SJCRH30 (cell line): ENCODE measurements at regions not wholly inside any gene's neighbourhood (a gene's known extent, or its start where the extent isn't known, plus 50 kb on each side); places are given as distances from the start of the nearest gene placed in this dataset.
A peak's percentile ranks its signal among the peaks of the same experiment; 100 is the strongest.

Experiments used
- DNase-seq, 2 experiments: peaks; one replicate each; pipeline ENCODE4 v3.0.0-alpha.2; 2015 to 2020
- H3K27ac ChIP-seq: fragments of 250-450 bp; sonication (Bioruptor Pico); 2 replicates; pipeline ENCODE4 v1.5.1; 2020; ENCODE audit warnings: mild to moderate bottlenecking, moderate library complexity
- H3K27me3 ChIP-seq: fragments of 250-450 bp; sonication (Bioruptor Pico); 2 replicates; pipeline ENCODE4 v1.5.1; 2020; ENCODE audit warnings: mild to moderate bottlenecking, moderate library complexity
- H3K36me3 ChIP-seq: fragments of 250-450 bp; sonication (Bioruptor Pico); 2 replicates; pipeline ENCODE4 v1.5.1; 2020; ENCODE audit warnings: mild to moderate bottlenecking, moderate library complexity
- H3K4me1 ChIP-seq: fragments of 250-450 bp; sonication (Bioruptor Pico); 2 replicates; pipeline ENCODE4 v1.5.1; 2020; ENCODE audit warnings: mild to moderate bottlenecking, moderate library complexity
- H3K4me3 ChIP-seq: fragments of 250-450 bp; sonication (Bioruptor Pico); 2 replicates; pipeline ENCODE4 v1.5.1; 2020; ENCODE audit warnings: mild to moderate bottlenecking, moderate library complexity
- H3K9me3 ChIP-seq: fragments of 250-450 bp; sonication (Bioruptor Pico); replicated peaks from 2 replicates; pipeline ENCODE4 v1.5.1; 2020; ENCODE audit warnings: mild to moderate bottlenecking, moderate library complexity

DNA sequence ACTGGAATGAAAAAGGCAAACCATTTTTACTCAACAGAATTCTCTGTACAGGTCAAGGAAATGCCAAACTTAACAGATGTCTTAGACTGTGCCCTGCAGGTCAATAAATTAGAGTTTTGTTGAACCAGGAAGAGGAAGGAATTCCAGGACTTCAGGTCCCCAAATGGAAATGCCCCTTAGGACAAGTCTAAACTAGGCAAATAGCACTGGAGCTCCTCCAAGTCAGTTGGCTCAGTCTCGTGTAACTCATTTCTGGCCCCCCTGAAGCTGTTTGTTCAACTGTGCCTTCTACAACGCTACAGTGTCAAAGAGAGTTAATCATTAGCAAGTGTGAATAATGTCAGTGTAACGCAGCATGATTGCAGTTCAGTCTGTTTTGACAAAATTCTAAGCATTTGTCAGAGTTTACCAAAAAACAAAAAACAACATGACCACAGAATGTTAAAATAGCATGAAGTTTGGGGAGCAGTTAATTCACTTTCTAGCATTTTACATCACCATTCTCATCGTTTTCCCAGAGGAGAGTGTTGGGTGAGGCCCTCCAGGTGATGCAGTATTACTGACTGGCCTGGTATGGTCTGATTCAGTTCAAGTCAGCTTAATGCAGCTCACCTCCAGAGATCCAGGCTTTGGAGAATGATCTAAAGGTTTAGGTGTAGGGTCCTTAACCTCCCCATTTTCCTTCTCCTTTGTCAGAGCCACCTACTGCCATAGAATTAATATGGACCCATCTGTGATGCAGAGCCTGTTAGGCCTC is 108.1 kb downstream of the AQP4 start:
- no peaks in the 10 kb centered on the region for H3K36me3 ChIP-seq

DNA sequence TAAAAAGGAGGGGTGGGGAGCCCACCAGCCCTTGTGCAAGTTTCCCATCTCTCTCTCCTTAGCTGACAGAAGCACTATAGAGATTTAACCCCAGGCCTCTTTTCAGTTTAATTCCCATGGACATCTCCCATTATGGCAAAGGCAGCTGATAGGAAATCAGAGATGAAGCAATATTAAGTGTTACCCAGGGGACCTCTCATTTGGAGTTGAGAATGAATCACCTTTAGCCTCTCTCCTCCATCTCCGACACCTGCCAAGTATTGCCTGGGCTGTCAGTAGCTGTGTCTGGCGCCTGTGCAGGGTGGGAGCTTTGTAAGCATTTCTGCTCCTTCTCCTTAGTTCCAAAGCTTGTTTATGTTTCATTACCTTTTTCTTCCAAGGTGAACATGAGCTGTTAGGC is 109.0 kb downstream of the AQP4 start:
- no peak overlapping the region for H3K4me3 ChIP-seq

More for the DNA sequence above, 108.1 kb downstream of the AQP4 start:
- no peak for DNase-seq
- H3K27me3 ChIP-seq: no peaks in the 10 kb centered on the region
- no peaks in the 10 kb centered on the region for H3K9me3 ChIP-seq
- H3K4me3 ChIP-seq: no peak overlapping the region
- H3K27ac ChIP-seq: no peak overlapping the region
- H3K4me1 ChIP-seq: no peaks in the 10 kb centered on the region

DNA sequence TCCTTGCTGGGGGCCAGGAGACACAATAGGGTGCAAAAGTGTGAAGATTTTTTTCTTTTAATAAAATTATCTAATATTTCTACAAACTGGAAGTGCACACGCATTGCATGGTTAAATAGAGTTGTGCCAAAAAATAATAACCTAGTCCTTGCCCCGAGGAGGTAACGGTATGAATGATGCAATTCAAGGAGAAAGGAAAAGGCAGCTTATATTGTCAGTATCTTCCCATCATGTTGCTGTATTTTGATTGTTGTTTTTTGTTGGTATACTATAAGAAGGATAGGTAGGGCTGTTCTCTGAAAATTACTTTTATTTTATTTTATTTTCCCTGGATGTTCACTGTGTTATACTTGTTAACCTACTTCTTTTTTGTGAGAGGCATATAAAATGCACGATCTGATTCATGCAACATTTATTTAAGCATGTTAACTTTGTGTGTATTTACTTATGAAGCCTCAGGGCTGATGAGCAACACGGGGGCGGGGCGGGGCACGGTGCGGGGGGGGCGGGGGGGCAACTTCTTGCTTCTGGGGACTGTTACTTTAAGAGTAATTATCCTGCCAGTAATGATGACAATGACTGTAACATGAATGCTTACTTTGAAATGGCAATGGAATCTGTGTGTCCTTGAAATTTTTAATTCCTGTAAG is 118.6 kb downstream of the AQP4 start:
- no peak for DNase-seq
- Histone ChIP-seq H3K4me1 (0 out of 2 replicates have a peak, but pooled peaks cover 4% of the 10 kb centered on the region), H3K36me3 (no peaks in the 10 kb centered on the region), H3K27me3 (no peaks in the 10 kb centered on the region), H3K9me3 (no peaks in the 10 kb centered on the region), H3K4me3 (peak overlapping the region; percentile 41), H3K27ac (no peak overlapping the region; the same call in 1 of the 2 replicates)

More for the DNA sequence above, 109.0 kb downstream of the AQP4 start:
- no peaks in the 10 kb centered on the region for H3K27me3 ChIP-seq
- H3K27ac ChIP-seq: no peak overlapping the region
- H3K9me3 ChIP-seq: no peaks in the 10 kb centered on the region
- H3K4me1 ChIP-seq: no peaks in the 10 kb centered on the region
- no peaks in the 10 kb centered on the region for H3K36me3 ChIP-seq
- no peak for DNase-seq

DNA sequence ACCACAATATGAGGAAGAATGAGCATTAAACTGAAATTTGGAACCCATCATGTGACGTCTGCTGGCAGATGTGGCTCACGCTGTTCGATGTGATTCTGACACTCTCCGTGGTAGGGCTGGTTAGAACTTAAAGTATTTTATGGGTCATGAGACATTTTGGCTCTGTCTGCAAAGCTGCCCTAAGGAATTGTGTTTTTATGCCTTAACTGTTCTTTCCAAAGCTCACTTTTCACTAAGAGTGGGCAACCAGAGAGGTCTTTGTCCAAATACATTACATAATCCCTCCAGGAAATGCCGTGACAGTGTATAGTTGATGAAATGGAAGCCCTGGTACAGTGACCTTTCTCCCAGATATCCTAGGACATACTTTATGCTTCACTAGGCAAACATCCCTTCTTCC is 119.1 kb downstream of the AQP4 start:
- H3K4me1 ChIP-seq: 0 out of 2 replicates have a peak, but pooled peaks cover 4% of the 10 kb centered on the region
- no peaks in the 10 kb centered on the region for H3K9me3 ChIP-seq
- H3K27me3 ChIP-seq: no peaks in the 10 kb centered on the region
- H3K4me3 ChIP-seq: peak overlapping the region; percentile 41
- peak in 1 of 2 experiments; percentile 22 for DNase-seq
- H3K27ac ChIP-seq: no peak overlapping the region; the same call in 1 of the 2 replicates
- no peaks in the 10 kb centered on the region for H3K36me3 ChIP-seq

DNA sequence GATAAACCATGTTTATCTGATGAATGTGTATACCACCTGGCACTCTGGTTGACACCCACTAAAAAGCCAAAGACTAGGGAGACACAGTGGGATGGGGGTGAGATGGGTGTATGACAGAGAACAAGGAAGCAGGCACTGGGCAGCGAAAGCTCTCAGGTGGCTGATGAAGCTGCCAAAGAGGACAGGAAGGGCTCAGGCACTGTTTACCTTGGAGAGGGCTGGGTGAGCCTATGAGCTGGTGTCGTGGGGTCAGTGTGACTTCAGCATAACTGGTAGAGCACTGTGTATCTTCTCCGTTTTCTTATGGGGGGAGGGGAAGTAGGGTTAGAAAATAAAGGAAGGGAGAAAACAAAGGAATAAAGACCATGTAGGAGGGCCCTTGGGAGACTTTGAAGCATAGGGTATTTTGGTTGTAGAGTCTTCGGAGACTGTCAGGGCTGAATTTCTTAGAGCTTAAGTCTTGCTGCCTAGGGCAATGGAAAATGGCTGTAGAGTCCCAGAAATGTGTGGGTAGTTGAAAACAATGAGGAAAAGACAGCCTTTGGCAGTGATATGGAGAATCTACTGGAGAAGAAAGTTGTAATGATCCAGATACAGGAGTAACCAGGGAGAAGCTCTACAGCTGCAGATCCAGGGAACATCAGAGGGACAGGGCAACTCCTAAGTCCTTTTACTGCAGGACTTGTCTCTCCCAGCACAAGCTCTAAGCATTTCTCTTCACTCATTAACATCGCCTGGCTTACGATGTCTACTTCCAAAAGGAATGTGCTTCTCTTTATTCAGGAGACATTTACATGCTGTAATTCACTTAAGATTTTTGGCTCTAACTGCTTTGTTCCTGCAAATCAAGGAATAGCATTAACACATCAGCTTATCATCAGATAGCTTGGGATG is 120.0 kb downstream of the AQP4 start:
- Histone ChIP-seq H3K27ac (no peak overlapping the region), H3K36me3 (no peaks in the 10 kb centered on the region), H3K9me3 (no peaks in the 10 kb centered on the region), H3K4me3 (no peak overlapping the region), H3K4me1 (0 out of 2 replicates have a peak, but pooled peaks cover 4% of the 10 kb centered on the region), H3K27me3 (no peaks in the 10 kb centered on the region)
- no peak for DNase-seq

DNA sequence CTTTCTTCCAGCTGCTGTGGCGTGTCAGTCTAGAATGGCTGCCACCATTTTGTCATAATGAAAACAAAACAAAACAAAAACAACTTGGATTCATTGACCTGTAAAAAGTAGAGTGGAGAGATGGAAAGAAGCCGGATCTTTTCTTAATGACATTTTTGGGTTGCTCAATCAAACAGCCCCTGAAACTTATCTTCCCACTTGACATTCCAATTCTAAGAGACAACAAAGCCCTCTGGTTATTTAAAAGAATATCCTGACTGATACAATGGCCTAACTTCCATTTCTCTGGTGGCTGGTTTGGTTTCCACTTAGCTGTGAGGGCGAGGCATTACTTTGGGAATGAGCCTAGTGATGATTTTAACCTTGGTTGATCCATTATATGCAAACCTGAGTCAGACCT is 123.7 kb downstream of the AQP4 start:
- Histone ChIP-seq H3K27ac (no peak overlapping the region), H3K36me3 (no peaks in the 10 kb centered on the region)

DNA sequence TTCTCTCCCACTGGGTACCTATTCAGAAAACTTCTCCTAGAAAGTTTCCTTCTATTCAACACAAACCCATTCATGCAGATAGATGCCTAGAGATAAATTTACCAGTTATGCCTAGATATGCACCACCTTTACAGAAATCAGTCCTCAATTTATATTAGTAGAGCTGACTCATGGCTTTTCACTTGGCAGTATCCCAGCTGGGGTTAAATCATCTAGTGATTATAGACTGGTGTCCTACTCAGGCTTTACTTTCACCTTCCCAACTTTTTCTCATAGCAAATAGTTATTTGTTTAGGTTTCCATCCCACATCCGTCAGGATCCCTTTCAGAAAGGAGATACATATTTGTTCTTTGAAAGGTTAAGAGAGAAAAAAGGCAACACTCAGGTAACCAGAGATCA is 124.5 kb downstream of the AQP4 start:
- DNase-seq: no peak
- no peaks in the 10 kb centered on the region for H3K36me3 ChIP-seq
- 0 out of 2 replicates have a peak, but pooled peaks cover 1% of the 10 kb centered on the region for H3K4me1 ChIP-seq
- no peaks in the 10 kb centered on the region for H3K9me3 ChIP-seq
- no peak overlapping the region for H3K27ac ChIP-seq
- no peaks in the 10 kb centered on the region for H3K27me3 ChIP-seq
- H3K4me3 ChIP-seq: no peak overlapping the region

More for the DNA sequence above, 123.7 kb downstream of the AQP4 start:
- Histone ChIP-seq H3K27me3 (no peaks in the 10 kb centered on the region), H3K4me1 (0 out of 2 replicates have a peak, but pooled peaks cover 4% of the 10 kb centered on the region), H3K9me3 (no peaks in the 10 kb centered on the region), H3K4me3 (no peak overlapping the region)
- no peak for DNase-seq

DNA sequence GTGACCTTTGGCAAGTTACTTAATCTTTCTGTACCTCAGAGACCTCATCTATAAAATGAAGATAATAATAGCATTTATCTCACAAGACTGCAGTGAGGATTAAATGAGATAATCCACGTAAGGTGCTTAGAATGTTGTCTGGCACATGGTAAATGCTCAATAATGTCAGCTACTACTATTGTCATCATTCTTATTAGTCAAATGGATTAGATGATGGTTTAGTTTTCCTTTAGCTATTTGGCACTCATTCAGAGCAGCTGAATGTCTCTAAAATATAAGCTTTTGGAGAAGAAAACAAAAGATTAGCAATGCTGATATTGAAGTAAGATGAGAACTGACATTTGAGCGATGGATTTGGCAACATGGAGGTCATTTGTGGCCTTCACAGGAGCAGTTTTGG is 125.1 kb downstream of the AQP4 start:
- Histone ChIP-seq H3K27me3 (no peaks in the 10 kb centered on the region), H3K4me3 (no peak overlapping the region), H3K27ac (no peak overlapping the region), H3K9me3 (no peaks in the 10 kb centered on the region), H3K4me1 (no peaks in the 10 kb centered on the region), H3K36me3 (no peaks in the 10 kb centered on the region)
- DNase-seq: no peak

DNA sequence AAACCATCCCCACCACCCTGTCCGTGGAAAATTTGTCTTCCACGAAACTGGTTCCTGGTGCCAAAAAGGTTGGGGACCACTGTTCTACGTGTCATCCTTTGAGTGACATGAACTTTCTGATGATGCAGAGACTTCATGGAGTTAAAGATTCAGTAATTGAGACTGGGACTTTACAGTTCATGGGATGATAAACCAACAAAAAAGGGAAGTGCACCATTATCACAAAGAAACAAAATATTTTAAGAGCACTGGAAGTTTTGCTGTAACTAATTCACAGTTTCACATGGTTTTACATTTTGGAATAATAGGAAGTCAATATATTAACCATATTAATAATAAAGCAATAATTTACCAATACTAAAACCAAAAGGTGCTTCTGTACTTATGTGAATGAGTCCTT is 126.8 kb downstream of the AQP4 start:
- Histone ChIP-seq H3K27me3 (no peaks in the 10 kb centered on the region), H3K27ac (no peak overlapping the region), H3K4me3 (no peak overlapping the region), H3K36me3 (no peaks in the 10 kb centered on the region), H3K9me3 (no peaks in the 10 kb centered on the region), H3K4me1 (no peaks in the 10 kb centered on the region)
- DNase-seq: no peak

DNA sequence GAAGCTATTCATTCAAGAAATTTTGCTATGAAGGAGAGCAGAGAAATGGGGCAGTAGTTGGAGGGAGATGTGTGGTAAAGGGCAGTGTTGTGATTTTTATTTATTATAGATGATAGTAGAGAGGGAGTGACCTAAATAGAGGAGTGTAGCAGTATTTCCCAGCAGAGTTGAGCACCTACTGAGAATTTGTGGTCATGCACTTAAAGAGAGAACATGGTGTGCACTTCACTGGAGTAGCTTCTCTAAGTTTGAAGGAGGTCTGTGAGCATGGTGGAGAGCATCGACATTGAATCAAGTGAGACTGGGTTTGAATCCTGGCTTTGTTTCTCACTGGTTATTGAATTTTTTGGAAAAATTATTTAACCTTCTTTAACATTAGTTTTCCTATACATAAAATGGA is 129.2 kb downstream of the AQP4 start:
- Histone ChIP-seq H3K36me3 (no peaks in the 10 kb centered on the region), H3K27me3 (no peaks in the 10 kb centered on the region), H3K9me3 (no peaks in the 10 kb centered on the region), H3K27ac (no peak overlapping the region), H3K4me3 (no peak overlapping the region), H3K4me1 (no peaks in the 10 kb centered on the region)
- DNase-seq: no peak

DNA sequence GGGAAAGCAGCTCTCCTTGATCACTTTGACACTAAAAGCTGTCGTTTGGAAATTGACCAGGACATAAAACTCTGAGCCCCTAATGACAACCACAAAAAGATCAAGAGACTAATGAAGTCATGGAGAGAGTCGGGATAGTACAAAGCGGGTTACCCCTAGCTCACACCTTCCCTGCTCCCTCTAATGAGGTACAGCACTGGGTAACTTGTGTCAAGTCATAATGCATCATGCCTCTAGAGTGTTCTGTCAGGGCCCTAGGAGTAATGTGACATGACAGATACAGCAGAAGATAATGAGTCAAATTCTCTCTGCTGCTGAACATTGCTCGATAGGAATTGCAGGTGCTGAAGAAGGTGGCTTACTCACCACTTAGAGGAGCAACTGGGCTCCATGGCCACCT is 130.7 kb downstream of the AQP4 start:
- no peaks in the 10 kb centered on the region for H3K27me3 ChIP-seq
- no peak for DNase-seq
- no peaks in the 10 kb centered on the region for H3K4me1 ChIP-seq
- no peak overlapping the region for H3K4me3 ChIP-seq
- no peaks in the 10 kb centered on the region for H3K36me3 ChIP-seq
- no peaks in the 10 kb centered on the region for H3K9me3 ChIP-seq
- no peak overlapping the region for H3K27ac ChIP-seq

DNA sequence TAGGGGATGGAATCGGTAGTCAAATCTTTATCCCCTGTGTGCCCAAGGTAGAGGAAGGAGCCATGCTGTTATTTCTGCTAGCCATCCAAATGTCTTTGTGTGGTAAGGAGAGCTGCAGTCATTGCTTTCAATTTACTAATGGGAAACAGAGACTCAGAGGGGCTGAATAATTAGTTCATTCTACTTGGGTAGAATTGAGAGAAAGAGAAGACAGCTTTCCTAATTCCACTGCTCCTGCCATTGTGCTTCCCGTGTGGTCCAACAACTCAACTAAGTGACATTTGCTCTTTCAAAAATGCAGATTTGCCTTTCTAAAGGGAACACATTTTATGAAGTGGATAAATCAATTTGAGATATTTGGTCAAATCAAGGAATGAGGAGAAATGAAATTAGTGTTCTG is 136.1 kb downstream of the AQP4 start:
- no peaks in the 10 kb centered on the region for H3K9me3 ChIP-seq
- H3K4me3 ChIP-seq: no peak overlapping the region
- no peaks in the 10 kb centered on the region for H3K27me3 ChIP-seq
- H3K36me3 ChIP-seq: no peaks in the 10 kb centered on the region
- H3K4me1 ChIP-seq: no peaks in the 10 kb centered on the region
- DNase-seq: no peak
- H3K27ac ChIP-seq: no peak overlapping the region

DNA sequence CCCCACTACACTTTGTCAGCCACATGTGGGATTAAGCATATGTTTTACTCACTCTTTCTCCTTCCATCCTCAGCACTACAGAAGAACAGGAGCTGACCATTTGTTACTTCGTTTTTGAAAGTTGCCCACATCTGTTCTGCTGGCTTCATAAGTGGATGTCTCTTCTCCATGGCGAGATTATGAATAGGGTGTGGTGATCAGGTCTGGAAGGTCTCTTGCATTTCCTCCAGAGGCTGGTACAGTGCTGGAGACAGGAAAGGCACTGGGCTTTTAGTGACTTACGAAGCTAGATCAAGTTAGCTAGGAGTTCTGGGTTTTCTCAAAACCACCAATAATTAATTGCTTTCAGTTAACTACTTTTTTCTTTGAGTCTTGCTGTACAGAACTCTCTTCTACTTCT is 136.5 kb downstream of the AQP4 start:
- Histone ChIP-seq H3K9me3 (no peaks in the 10 kb centered on the region), H3K27me3 (no peaks in the 10 kb centered on the region), H3K4me3 (no peak overlapping the region), H3K27ac (no peak overlapping the region), H3K4me1 (no peaks in the 10 kb centered on the region), H3K36me3 (no peaks in the 10 kb centered on the region)
- DNase-seq: no peak

DNA sequence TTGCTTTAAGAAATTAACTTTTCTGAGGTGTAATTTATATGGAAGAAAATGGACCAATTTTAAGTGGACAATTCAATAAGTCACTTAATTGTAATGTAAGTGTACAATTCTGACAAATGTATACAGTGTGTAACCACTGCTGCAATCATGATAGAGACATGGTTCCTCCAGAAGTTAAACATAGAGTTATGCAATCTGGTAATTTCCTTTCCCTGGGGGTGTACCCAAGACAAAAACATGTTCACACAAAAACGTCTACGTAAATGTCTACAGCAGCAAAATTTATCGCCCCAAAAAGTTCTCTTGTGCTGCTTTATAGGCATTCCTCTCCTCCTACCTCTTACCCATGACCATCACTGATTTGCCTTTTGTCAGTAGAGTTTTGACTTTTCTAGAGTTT is 141.5 kb downstream of the AQP4 start:
- Histone ChIP-seq H3K4me1 (no peaks in the 10 kb centered on the region), H3K27me3 (no peaks in the 10 kb centered on the region), H3K27ac (no peak overlapping the region)

DNA sequence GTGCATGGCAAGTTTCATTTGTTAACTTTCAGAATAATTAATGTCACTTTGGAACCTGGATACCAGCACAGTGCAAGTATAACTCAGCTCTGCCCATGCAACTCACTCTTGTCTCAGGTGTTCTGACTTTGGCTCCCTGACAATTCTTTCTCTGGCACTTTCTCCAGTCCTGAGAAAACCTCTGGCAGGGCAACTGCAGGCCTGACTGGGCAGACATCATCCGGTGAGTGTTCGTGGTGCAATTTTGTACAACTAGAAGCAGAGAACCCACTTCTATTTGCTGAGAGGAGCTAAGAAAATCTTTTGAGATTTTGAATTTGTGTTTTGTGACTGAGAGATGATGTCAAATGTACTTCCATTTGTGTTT is 143.0 kb downstream of the AQP4 start:
- no peak overlapping the region for H3K4me3 ChIP-seq
- H3K36me3 ChIP-seq: no peaks in the 10 kb centered on the region
- no peaks in the 10 kb centered on the region for H3K27me3 ChIP-seq
- no peak overlapping the region for H3K27ac ChIP-seq
- no peaks in the 10 kb centered on the region for H3K4me1 ChIP-seq
- no peaks in the 10 kb centered on the region for H3K9me3 ChIP-seq
- no peak for DNase-seq

More for the DNA sequence above, 141.5 kb downstream of the AQP4 start:
- no peak for DNase-seq
- H3K4me3 ChIP-seq: no peak overlapping the region
- no peaks in the 10 kb centered on the region for H3K9me3 ChIP-seq
- no peaks in the 10 kb centered on the region for H3K36me3 ChIP-seq
